ENCODE measurements at regions not wholly inside any gene's neighbourhood (a gene's known extent, or its start where the extent isn't known, plus 50 kb on each side); places are given as distances from the start of the nearest gene placed in this dataset.

DNA sequence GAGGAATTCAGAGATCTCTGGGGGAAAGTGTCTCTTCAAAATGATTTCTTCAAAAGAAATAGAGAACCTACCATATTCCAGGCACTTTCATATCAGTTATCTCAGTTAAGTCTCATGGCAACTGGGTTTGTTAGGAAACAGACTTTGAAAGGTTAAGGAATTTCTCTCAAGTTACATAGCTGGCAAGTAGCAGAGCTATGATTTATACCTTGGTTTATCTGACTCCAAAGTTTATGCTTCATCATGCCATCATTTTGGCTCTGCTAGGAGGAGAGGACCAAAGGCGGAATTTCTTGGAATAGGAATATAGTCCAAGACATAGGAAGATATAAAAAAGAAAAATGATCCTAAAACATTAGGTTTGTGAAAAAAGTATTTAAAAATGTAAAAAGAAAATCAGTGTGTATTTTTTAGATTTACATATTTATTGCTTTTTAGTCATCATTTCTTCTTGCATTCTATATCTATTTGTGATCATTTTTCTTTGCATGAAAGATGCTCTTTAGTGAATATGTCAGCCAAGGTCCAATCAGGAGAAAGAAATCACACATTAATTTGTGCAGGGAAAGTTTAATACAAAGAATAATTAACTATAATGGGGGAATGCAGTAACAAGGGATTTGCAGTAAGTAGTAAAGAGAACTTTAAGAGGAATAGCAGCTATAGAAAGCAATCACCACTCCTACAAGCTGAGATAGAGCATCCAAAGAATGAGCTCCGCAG lies 199.1 kb upstream of the ZBED5 start:
- peak overlapping the region; percentile 29 for H3K27ac ChIP-seq
- H2AFZ ChIP-seq = no peak overlapping the region
- H3K4me3 ChIP-seq = no peak overlapping the region
- H3K36me3 ChIP-seq (replicated peaks; ENCODE audit: insufficient read depth, low read depth) = no peaks in the 10 kb centered on the region
- no peak for DNase-seq (ENCODE audit: low spot score)
- no peak overlapping the region for H3K4me2 ChIP-seq
- no peaks in the 10 kb centered on the region for H3K27me3 ChIP-seq
- no peaks in the 10 kb centered on the region for H3K9me2 ChIP-seq (replicated peaks; ENCODE audit: insufficient read depth)
- TF ChIP-seq EZH2phosphoT487 (IDR thresholded peaks at IDR 0.05; ENCODE audit: low read depth, severe bottlenecking, unreplicated experiment) (no peak), EZH2 (IDR thresholded peaks at IDR 0.05; ENCODE audit: borderline replicate concordance) (no peak)
- TF ChIP-seq, protein P1, sequence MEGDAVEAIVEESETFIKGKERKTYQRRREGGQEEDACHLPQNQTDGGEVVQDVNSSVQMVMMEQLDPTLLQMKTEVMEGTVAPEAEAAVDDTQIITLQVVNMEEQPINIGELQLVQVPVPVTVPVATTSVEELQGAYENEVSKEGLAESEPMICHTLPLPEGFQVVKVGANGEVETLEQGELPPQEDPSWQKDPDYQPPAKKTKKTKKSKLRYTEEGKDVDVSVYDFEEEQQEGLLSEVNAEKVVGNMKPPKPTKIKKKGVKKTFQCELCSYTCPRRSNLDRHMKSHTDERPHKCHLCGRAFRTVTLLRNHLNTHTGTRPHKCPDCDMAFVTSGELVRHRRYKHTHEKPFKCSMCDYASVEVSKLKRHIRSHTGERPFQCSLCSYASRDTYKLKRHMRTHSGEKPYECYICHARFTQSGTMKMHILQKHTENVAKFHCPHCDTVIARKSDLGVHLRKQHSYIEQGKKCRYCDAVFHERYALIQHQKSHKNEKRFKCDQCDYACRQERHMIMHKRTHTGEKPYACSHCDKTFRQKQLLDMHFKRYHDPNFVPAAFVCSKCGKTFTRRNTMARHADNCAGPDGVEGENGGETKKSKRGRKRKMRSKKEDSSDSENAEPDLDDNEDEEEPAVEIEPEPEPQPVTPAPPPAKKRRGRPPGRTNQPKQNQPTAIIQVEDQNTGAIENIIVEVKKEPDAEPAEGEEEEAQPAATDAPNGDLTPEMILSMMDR (IDR thresholded peaks at IDR 0.05; ENCODE audit: poor library complexity) = no peak
- H4K20me1 ChIP-seq (ENCODE audit: insufficient read depth, poor library complexity, severe bottlenecking) = no peaks in the 10 kb centered on the region
- no peaks in the 10 kb centered on the region for H3K79me2 ChIP-seq
- WGBS (ENCODE audit: low lambda C conversion rate, missing lambda C conversion rate) = 90% methylated on average over 2 of the region's 2 CpGs
- H3K9me3 ChIP-seq (ENCODE audit: low read depth) = no peaks in the 10 kb centered on the region
- no peaks in the 10 kb centered on the region for H3K4me1 ChIP-seq (ENCODE audit: insufficient read depth)

DNA sequence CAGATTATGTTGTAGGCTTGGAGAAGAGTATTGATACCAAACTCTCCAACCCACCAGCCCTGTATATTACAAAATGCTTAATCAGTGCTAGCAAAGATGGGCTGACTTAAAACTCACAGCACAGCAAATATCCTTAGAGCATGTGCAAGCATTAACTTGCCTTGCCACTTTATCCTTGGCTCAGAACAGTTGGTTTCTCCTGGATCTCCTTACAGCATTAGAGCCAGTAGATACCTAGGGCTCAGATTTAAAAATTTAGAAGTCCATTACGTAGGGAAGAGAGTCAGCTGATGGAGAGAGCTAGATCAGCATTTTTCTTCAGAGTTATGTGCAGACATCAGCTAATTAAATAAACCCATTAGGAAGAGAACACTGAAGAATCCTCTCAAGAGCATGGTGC lies 198.5 kb upstream of the ZBED5 start:
- Histone ChIP-seq H3K9me3 (ENCODE audit: low read depth) (no peaks in the 10 kb centered on the region), H2AFZ (no peak overlapping the region), H3K4me1 (ENCODE audit: insufficient read depth) (no peaks in the 10 kb centered on the region), H3K79me2 (no peaks in the 10 kb centered on the region), H3K4me3 (no peak overlapping the region), H3K27ac (no peak overlapping the region), H4K20me1 (ENCODE audit: insufficient read depth, poor library complexity, severe bottlenecking) (no peaks in the 10 kb centered on the region), H3K4me2 (no peak overlapping the region), H3K27me3 (no peaks in the 10 kb centered on the region), H3K9me2 (replicated peaks; ENCODE audit: insufficient read depth) (no peaks in the 10 kb centered on the region), H3K36me3 (replicated peaks; ENCODE audit: insufficient read depth, low read depth) (no peaks in the 10 kb centered on the region)
- WGBS (ENCODE audit: low lambda C conversion rate, missing lambda C conversion rate) = 52% methylated on average over 1 of the region's 1 CpG
- no peak for DNase-seq (ENCODE audit: low spot score)
- TF ChIP-seq EZH2 (IDR thresholded peaks at IDR 0.05; ENCODE audit: borderline replicate concordance) = no peak
- no peak for TF ChIP-seq EZH2phosphoT487 (IDR thresholded peaks at IDR 0.05; ENCODE audit: low read depth, severe bottlenecking, unreplicated experiment)
- TF ChIP-seq, protein P1 (IDR thresholded peaks at IDR 0.05; ENCODE audit: poor library complexity) = no peak

GRCh38 chr11:11047851-11048610 lies 190.2 kb upstream of the ZBED5 start:
- TF ChIP-seq, protein P1 (IDR thresholded peaks at IDR 0.05; ENCODE audit: poor library complexity) = no peak
- TF ChIP-seq EZH2 (IDR thresholded peaks at IDR 0.05; ENCODE audit: borderline replicate concordance) = no peak
- no peak for TF ChIP-seq EZH2phosphoT487 (IDR thresholded peaks at IDR 0.05; ENCODE audit: low read depth, severe bottlenecking, unreplicated experiment)
- no peak overlapping the region for H3K27ac ChIP-seq
- no peaks in the 10 kb centered on the region for H3K4me1 ChIP-seq (ENCODE audit: insufficient read depth)
- H2AFZ ChIP-seq = no peak overlapping the region
- no peaks in the 10 kb centered on the region for H3K36me3 ChIP-seq (replicated peaks; ENCODE audit: insufficient read depth, low read depth)
- H3K27me3 ChIP-seq = no peaks in the 10 kb centered on the region
- H4K20me1 ChIP-seq (ENCODE audit: insufficient read depth, poor library complexity, severe bottlenecking) = no peaks in the 10 kb centered on the region
- H3K79me2 ChIP-seq = no peaks in the 10 kb centered on the region
- WGBS (ENCODE audit: low lambda C conversion rate, missing lambda C conversion rate) = 35% methylated on average over 2 of the region's 2 CpGs
- no peaks in the 10 kb centered on the region for H3K9me2 ChIP-seq (replicated peaks; ENCODE audit: insufficient read depth)
- no peaks in the 10 kb centered on the region for H3K9me3 ChIP-seq (ENCODE audit: low read depth)
- H3K4me2 ChIP-seq = no peak overlapping the region
- no peak for DNase-seq (ENCODE audit: low spot score)
- no peak overlapping the region for H3K4me3 ChIP-seq

Measured in hepatocyte (in vitro differentiated cells).